ENCODE measurements at regions not wholly inside any gene's neighbourhood (a gene's known extent, or its start where the extent isn't known, plus 50 kb on each side); places are given as distances from the start of the nearest gene placed in this dataset.

DNA sequence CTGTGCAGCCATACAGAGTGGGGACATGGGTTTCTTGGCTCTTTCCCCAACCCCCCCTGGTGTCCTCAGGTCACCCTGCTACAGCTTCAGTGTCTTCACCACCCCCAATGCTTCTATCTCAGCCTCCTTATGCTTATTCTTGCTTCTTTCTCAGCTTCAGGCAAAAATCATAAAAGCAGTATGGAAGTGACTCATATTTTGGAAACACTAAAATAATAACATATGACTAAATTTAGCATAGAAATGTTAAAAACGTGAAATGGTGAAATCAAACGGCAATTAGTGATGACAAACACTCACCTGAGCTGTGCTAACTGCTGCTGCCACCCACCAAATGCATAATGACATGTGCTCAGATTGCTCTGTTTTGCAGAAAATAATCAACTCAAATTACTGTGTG, 475.2 kb upstream of the EPHA3 start:
- TF ChIP-seq MYC (IDR thresholded peaks at IDR 0.05; ENCODE audit: low read depth, low read length) (no peak), POLR2A (IDR thresholded peaks at IDR 0.05; ENCODE audit: extremely low read depth, insufficient read length) (no peak)
- TF ChIP-seq, protein P1, sequence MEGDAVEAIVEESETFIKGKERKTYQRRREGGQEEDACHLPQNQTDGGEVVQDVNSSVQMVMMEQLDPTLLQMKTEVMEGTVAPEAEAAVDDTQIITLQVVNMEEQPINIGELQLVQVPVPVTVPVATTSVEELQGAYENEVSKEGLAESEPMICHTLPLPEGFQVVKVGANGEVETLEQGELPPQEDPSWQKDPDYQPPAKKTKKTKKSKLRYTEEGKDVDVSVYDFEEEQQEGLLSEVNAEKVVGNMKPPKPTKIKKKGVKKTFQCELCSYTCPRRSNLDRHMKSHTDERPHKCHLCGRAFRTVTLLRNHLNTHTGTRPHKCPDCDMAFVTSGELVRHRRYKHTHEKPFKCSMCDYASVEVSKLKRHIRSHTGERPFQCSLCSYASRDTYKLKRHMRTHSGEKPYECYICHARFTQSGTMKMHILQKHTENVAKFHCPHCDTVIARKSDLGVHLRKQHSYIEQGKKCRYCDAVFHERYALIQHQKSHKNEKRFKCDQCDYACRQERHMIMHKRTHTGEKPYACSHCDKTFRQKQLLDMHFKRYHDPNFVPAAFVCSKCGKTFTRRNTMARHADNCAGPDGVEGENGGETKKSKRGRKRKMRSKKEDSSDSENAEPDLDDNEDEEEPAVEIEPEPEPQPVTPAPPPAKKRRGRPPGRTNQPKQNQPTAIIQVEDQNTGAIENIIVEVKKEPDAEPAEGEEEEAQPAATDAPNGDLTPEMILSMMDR (IDR thresholded peaks at IDR 0.05; ENCODE audit: low read depth, low read length) = no peak
- TF ChIP-seq, protein P2, sequence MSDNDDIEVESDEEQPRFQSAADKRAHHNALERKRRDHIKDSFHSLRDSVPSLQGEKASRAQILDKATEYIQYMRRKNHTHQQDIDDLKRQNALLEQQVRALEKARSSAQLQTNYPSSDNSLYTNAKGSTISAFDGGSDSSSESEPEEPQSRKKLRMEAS (IDR thresholded peaks at IDR 0.05; ENCODE audit: low read depth, low read length) = no peak
- no peak for DNase-seq (ENCODE audit: low read depth)
- H3K4me3 ChIP-seq (ENCODE audit: low read depth, low read length) = no peak overlapping the region

DNA sequence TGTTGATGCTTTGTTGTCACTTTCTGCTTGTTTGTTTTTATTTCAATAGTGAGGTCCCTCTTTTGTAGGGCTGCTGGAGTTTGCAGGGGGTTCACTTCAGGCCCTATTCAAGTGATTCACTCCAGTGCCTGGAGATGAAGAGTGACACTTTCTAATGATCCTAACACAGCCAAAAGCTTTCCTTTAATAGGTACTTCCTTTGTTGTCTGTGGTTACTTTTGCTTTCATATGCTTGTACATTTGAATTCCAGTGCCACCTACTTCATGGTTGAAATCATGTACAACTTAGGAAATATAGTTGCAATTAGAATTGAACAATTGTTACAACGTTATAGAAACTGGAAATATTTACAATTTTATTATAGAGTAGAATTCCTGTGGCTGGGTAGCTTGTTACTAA, 466.8 kb upstream of the EPHA3 start:
- H3K4me3 ChIP-seq (ENCODE audit: low read depth, low read length) = no peak overlapping the region
- no peak for DNase-seq (ENCODE audit: low read depth)
- TF ChIP-seq, protein P2 (IDR thresholded peaks at IDR 0.05; ENCODE audit: low read depth, low read length) = no peak
- TF ChIP-seq POLR2A (IDR thresholded peaks at IDR 0.05; ENCODE audit: extremely low read depth, insufficient read length) (no peak), MYC (IDR thresholded peaks at IDR 0.05; ENCODE audit: low read depth, low read length) (no peak)
- TF ChIP-seq, protein P1 (IDR thresholded peaks at IDR 0.05; ENCODE audit: low read depth, low read length) = no peak

DNA sequence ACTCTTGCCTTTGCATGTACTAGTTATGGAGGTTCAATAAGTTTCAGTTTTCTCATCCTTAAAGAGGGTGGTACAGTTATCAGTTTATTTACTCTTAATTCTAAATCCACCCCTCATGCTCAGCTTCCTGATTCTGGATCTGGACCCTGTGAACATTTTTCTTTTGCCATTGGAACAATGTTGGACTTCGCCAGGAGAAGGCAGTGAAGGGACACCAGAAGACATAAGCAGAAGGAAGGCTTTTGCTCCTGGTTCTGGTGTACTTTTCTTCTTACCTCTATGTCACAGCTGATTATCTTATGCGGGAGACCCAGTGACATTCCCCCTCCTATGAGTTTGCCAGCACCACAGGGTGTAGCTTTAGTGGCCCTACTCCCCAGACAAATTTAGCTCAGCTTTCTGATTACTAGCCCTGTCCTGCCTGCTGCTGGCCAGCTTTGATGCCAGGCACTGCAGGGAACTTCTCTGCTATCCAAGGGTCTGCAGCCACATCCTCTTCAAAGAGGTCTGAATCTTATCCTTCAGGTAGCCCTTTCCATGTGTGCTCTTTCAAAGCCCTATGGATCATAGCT, 466.3 kb upstream of the EPHA3 start:
- no peak overlapping the region for H3K4me3 ChIP-seq (ENCODE audit: low read depth, low read length)
- TF ChIP-seq, protein P1 (IDR thresholded peaks at IDR 0.05; ENCODE audit: low read depth, low read length) = no peak
- TF ChIP-seq POLR2A (IDR thresholded peaks at IDR 0.05; ENCODE audit: extremely low read depth, insufficient read length) (no peak), MYC (IDR thresholded peaks at IDR 0.05; ENCODE audit: low read depth, low read length) (no peak)
- TF ChIP-seq, protein P2 (IDR thresholded peaks at IDR 0.05; ENCODE audit: low read depth, low read length) = no peak
- no peak for DNase-seq (ENCODE audit: low read depth)

DNA sequence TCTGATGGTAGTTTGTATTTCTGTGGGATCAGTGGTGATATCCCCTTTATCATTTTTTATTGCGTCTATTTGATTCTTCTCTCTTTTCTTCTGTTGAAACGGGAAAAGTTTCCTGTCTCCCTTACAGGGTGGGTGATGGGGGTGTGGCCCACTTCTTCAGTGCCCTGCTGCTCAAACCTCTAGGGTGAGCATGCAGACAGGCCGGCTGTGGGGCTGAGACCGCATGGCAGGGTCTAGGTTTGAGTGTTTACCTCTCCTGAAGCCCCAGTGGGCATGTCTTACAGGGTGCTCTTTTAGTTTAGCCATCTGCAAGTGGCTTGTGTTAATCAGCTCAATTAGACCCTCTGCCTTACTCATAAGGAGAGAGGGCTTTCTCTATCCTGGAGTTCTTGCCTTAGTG, 450.0 kb upstream of the EPHA3 start:
- TF ChIP-seq POLR2A (IDR thresholded peaks at IDR 0.05; ENCODE audit: extremely low read depth, insufficient read length) = no peak
- TF ChIP-seq, protein P2 (IDR thresholded peaks at IDR 0.05; ENCODE audit: low read depth, low read length) = no peak
- TF ChIP-seq, protein P1 (IDR thresholded peaks at IDR 0.05; ENCODE audit: low read depth, low read length) = no peak
- no peak overlapping the region for H3K4me3 ChIP-seq (ENCODE audit: low read depth, low read length)
- DNase-seq (ENCODE audit: low read depth) = no peak

DNA sequence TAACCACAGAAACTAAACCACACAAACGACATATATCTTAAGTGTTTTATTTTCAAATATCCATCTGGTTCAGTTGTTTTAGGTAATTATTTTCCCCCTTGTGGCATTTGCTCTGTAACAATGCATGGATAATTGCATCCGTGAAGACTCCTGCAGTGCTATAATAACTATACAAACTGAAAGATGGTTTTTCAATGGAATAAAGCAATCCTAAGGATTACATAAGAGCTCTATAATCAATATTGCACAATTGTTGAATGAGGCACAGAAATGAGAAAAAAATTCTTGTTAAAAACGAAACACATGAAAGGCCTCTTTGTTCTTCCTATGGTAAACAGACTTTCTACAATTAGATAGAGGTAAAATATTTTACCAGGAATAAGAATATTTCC, 446.0 kb upstream of the EPHA3 start:
- no peak overlapping the region for H3K4me3 ChIP-seq (ENCODE audit: low read depth, low read length)
- TF ChIP-seq, protein P2 (IDR thresholded peaks at IDR 0.05; ENCODE audit: low read depth, low read length) = no peak
- TF ChIP-seq MYC (IDR thresholded peaks at IDR 0.05; ENCODE audit: low read depth, low read length) = no peak
- TF ChIP-seq, protein P1 (IDR thresholded peaks at IDR 0.05; ENCODE audit: low read depth, low read length) = no peak
- no peak for TF ChIP-seq POLR2A (IDR thresholded peaks at IDR 0.05; ENCODE audit: extremely low read depth, insufficient read length)
- no peak for DNase-seq (ENCODE audit: low read depth)

Data from NB4 (cell line).